ENCODE measurements at regions not wholly inside any gene's neighbourhood (a gene's known extent, or its start where the extent isn't known, plus 50 kb on each side); places are given as distances from the start of the nearest gene placed in this dataset.
A peak's percentile ranks its signal among the peaks of the same experiment; 100 is the strongest.

DNA sequence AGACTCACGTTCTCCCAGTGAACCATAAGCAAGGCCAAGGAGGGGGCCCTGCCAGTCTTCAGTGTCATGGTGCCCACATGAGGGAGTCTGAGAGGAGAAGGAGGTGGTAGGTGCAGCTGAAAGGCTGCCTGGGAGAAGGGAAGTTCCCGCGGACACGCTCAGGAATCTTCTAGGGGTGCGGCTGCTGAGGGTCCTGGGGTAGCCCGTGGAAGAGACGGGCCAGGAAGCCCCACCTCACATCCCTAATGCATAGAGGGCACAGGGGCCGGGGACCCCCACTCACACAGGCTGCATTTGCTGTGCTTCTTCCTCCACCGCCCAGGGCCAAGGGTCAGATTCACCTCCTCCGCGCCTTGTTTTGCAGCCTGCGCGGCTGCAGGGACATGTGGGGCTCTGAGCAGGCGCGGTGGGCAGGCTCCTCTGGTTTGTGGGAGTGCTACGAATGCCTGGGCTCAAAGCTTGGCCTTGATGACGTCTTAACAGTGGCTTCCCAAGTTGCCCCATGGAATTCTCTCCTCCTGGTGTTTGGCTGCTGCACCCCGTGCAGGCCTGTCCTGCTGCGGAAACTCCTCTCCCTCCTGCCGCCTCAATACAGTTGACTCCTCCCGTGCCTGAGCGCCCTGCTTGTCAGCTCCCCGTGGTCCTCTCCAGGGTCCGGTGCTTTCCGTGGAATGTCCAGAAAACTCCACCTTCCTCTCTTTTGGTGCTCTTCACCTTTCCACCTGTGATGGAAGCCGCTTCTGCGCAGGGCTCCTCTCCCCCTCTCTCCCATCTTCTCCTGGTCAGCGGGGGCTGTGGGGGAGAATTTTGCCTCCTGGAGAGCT is 95.7 kb downstream of the VAPA start:
- Histone ChIP-seq H3K36me3 (no peaks in the 10 kb centered on the region), H3K4me3 (no peak overlapping the region), H3K9me3 (no peaks in the 10 kb centered on the region), H3K27me3 (no peaks in the 10 kb centered on the region), H3K4me1 (peaks cover 0 to 26% of the 10 kb centered on the region in 2 donors), H3K27ac (no peak overlapping the region)
- intact Hi-C loops (cut with DNase I), result loop anchor here in 1 of 2 donors (10.0 kb wide), 1 partner anchor 505 kb away; no protein-coding TSS in a partner anchor
- TF ChIP-seq, protein P1, sequence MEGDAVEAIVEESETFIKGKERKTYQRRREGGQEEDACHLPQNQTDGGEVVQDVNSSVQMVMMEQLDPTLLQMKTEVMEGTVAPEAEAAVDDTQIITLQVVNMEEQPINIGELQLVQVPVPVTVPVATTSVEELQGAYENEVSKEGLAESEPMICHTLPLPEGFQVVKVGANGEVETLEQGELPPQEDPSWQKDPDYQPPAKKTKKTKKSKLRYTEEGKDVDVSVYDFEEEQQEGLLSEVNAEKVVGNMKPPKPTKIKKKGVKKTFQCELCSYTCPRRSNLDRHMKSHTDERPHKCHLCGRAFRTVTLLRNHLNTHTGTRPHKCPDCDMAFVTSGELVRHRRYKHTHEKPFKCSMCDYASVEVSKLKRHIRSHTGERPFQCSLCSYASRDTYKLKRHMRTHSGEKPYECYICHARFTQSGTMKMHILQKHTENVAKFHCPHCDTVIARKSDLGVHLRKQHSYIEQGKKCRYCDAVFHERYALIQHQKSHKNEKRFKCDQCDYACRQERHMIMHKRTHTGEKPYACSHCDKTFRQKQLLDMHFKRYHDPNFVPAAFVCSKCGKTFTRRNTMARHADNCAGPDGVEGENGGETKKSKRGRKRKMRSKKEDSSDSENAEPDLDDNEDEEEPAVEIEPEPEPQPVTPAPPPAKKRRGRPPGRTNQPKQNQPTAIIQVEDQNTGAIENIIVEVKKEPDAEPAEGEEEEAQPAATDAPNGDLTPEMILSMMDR (IDR thresholded peaks at IDR 0.05), result no peak
- ATAC-seq (no peak), DNase-seq (no peak)

DNA sequence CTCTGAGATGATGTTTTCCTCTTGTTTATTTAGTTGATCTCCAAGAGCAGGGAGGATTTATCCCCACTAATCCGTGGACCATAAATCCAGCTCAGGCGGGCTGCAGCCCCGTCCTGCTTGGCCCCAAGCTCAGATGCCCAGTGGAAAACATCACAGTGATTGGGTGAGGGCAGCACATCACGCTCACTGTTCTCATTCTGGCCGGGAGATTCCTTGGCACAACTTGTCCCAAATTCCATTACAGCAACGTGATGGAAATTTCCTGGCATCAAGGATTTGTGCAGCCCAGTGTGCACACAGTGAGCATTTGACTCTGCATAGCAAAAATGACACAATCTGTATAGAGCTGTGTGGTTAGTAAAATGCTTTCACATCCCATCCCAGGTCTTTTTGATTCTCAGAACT is 96.8 kb downstream of the VAPA start:
- DNase-seq (peak in 1 of 4 donors; percentile 82), ATAC-seq (peak; percentile 69)
- H3K4me3 ChIP-seq, result no peak overlapping the region
- H3K27me3 ChIP-seq, result no peaks in the 10 kb centered on the region
- TF ChIP-seq, protein P1 (IDR thresholded peaks at IDR 0.05), result no peak
- no peaks in the 10 kb centered on the region for H3K9me3 ChIP-seq
- H3K27ac ChIP-seq, result peak overlapping the region; percentile 4 to 37
- intact Hi-C loops (cut with DNase I), result loop anchor here in 1 of 2 donors (10.0 kb wide), 1 partner anchor 504 kb away; no protein-coding TSS in a partner anchor
- peaks cover 0 to 25% of the 10 kb centered on the region in 2 donors for H3K4me1 ChIP-seq
- H3K36me3 ChIP-seq, result no peaks in the 10 kb centered on the region

DNA sequence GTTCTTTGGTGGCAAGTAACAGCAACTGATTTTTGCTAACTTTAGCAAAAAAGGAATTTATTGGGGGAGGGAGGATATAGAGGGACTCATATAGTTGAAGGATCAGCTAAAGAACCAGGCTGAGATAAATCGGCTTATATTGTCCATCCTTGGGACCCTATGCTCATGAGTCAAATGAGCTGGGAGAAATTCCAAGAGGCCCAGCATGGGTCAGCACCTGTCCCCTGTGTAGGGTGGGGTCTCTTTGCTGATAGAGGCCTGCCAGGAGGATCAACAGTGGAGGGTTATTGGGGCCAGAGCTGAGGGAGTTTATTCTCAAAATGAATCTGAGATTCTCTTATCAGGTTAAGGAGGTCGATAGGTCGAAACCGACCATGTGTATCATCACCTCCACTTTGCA is 97.2 kb downstream of the VAPA start:
- no peak overlapping the region for H3K4me3 ChIP-seq
- H3K27me3 ChIP-seq, result no peaks in the 10 kb centered on the region
- peak overlapping the region; percentile 4 to 37 for H3K27ac ChIP-seq
- intact Hi-C loops (cut with DNase I), result loop anchor here in 1 of 2 donors (10.0 kb wide), 1 partner anchor 504 kb away; no protein-coding TSS in a partner anchor
- TF ChIP-seq, protein P1 (IDR thresholded peaks at IDR 0.05), result no peak
- no peaks in the 10 kb centered on the region for H3K9me3 ChIP-seq
- ATAC-seq, result no peak
- no peaks in the 10 kb centered on the region for H3K36me3 ChIP-seq
- H3K4me1 ChIP-seq, result peaks cover 2 to 25% of the 10 kb centered on the region in 2 donors
- DNase-seq, result no peak

DNA sequence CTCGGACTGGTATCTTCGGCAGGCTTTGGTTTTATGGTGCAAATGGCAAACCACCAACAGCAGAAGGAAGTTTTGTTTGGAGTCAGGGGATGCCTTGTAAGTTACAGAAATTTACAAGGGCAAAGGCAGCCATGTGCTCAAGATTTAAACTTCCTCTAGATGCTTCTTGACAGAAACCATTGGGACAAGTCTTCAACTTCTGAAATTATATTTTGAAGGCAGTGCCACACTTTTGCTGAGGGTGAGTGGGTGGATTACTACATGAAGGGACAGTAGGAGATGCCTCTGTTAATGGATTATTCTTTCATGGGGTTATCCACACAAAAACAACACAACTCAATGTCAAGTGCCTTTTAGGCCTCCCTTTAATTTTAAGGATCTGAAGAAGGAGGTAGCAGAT is 97.9 kb downstream of the VAPA start:
- Histone ChIP-seq H3K27ac (no peak overlapping the region), H3K4me1 (peaks cover 9 to 25% of the 10 kb centered on the region in 2 donors), H3K27me3 (no peaks in the 10 kb centered on the region), H3K4me3 (no peak overlapping the region), H3K36me3 (no peaks in the 10 kb centered on the region), H3K9me3 (no peaks in the 10 kb centered on the region)
- ATAC-seq (no peak), DNase-seq (no peak)
- intact Hi-C loops (cut with DNase I), result loop anchor here in 1 of 2 donors (10.0 kb wide), 1 partner anchor 503 kb away; no protein-coding TSS in a partner anchor
- TF ChIP-seq, protein P1 (IDR thresholded peaks at IDR 0.05), result no peak

DNA sequence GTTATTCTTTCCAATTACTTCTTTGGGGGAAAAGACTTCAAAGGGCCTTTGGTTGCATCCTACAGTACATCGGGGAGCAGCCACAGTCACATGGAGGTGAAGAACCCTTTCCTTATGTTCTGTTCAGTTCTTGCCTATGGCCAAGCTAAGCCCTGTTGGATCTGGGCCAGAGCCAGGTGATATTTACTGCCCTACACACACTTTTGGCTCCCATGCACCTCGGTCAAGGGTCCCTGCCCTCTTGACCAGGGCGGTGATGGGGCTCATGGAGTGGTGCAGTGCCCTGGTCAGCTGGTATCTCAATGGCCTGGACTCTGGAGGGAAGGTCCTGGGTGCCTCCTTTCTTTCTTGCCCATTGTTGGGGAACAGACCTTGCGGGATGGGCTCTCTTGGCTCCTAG is 98.7 kb downstream of the VAPA start:
- intact Hi-C loops (cut with DNase I), result loop anchor here in 1 of 2 donors (10.0 kb wide), 1 partner anchor 502 kb away; no protein-coding TSS in a partner anchor
- Histone ChIP-seq H3K27me3 (no peaks in the 10 kb centered on the region), H3K4me3 (no peak overlapping the region), H3K9me3 (no peaks in the 10 kb centered on the region), H3K4me1 (peaks cover 9 to 27% of the 10 kb centered on the region in 2 donors), H3K36me3 (no peaks in the 10 kb centered on the region), H3K27ac (no peak overlapping the region)
- TF ChIP-seq, protein P1 (IDR thresholded peaks at IDR 0.05), result no peak
- DNase-seq (no peak), ATAC-seq (no peak)
